Thyroid gland (tissue), 4 donors: ENCODE measurements at regions not wholly inside any gene's neighbourhood (a gene's known extent, or its start where the extent isn't known, plus 50 kb on each side); places are given as distances from the start of the nearest gene placed in this dataset.

Experiments used
- POLR2A ChIP-seq, 2 donors: fragments of 450-650 bp; IDR thresholded peaks; one replicate each; pipeline ENCODE4 v1.6.1; 2017; ENCODE audit warnings: antibody characterized with exemption in 2 of 2, mild to moderate bottlenecking in 2 of 2, moderate library complexity in 1 of 2
- TF ChIP-seq, protein P1 (sequence below), 6 experiments: fragments of 200-600 bp in 3 of 6; fragments of 450-650 bp in 3 of 6; sonication (generic) in 3 of 6; IDR thresholded peaks; one replicate each; pipeline ENCODE4 v1.5.1; 2016 to 2019; ENCODE audit warnings: antibody characterized with exemption in 6 of 6, mild to moderate bottlenecking in 2 of 6, inconsistent platforms in 1 of 6, moderate library complexity in 1 of 6

DNA sequence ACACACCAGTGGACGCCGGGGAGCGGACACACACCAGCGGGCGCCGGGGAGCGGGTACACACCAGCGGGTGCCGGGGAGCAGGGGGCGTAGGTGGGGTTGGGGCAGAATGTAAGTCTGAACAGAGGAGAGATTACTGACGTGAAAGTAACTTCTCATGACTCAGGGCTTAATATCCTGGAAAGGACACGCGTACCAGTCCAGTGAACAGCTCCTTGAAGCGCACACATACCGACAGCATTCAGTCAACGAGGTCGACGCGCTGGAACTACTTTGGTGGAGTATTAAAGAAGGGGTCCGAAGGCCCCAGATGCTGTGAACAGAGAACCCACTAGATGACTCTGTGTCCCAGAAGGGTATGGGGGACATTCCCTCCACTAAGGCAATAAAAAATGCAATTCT lies 129.6 kb downstream of the ENGASE start:
- TF ChIP-seq, protein P1, sequence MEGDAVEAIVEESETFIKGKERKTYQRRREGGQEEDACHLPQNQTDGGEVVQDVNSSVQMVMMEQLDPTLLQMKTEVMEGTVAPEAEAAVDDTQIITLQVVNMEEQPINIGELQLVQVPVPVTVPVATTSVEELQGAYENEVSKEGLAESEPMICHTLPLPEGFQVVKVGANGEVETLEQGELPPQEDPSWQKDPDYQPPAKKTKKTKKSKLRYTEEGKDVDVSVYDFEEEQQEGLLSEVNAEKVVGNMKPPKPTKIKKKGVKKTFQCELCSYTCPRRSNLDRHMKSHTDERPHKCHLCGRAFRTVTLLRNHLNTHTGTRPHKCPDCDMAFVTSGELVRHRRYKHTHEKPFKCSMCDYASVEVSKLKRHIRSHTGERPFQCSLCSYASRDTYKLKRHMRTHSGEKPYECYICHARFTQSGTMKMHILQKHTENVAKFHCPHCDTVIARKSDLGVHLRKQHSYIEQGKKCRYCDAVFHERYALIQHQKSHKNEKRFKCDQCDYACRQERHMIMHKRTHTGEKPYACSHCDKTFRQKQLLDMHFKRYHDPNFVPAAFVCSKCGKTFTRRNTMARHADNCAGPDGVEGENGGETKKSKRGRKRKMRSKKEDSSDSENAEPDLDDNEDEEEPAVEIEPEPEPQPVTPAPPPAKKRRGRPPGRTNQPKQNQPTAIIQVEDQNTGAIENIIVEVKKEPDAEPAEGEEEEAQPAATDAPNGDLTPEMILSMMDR (IDR thresholded peaks at IDR 0.05), result no peak
- TF ChIP-seq POLR2A (IDR thresholded peaks at IDR 0.05), result no peak
